ENCODE measurements at regions not wholly inside any gene's neighbourhood (a gene's known extent, or its start where the extent isn't known, plus 50 kb on each side); places are given as distances from the start of the nearest gene placed in this dataset.

- H3K27ac ChIP-seq, result no peak overlapping the region
- TF ChIP-seq CTCF (conservative IDR thresholded peaks at IDR 0.05), result no peak
Measured at GRCh38 chr2:215874418-215874817, 138.9 kb downstream of the MREG start.

- TF ChIP-seq CTCF (conservative IDR thresholded peaks at IDR 0.05), result no peak
- no peak overlapping the region for H3K27ac ChIP-seq
Measured at GRCh38 chr2:215870986-215871385, 142.4 kb downstream of the MREG start.

- H3K27ac ChIP-seq, result no peak overlapping the region
- TF ChIP-seq CTCF (conservative IDR thresholded peaks at IDR 0.05), result no peak
Measured at GRCh38 chr2:215870088-215870490, 143.3 kb downstream of the MREG start.

- H3K27ac ChIP-seq, result no peak overlapping the region
- no peak for TF ChIP-seq CTCF (conservative IDR thresholded peaks at IDR 0.05)
Measured at GRCh38 chr2:215868846-215869543, 144.4 kb downstream of the MREG start.

GRCh38 chr2:215866606-215867005, 146.7 kb downstream of the MREG start:
- TF ChIP-seq CTCF (conservative IDR thresholded peaks at IDR 0.05), result no peak
- H3K27ac ChIP-seq, result no peak overlapping the region

GRCh38 chr2:215863687-215864086, 149.7 kb downstream of the MREG start:
- H3K27ac ChIP-seq, result no peak overlapping the region
- TF ChIP-seq CTCF (conservative IDR thresholded peaks at IDR 0.05), result no peak

GRCh38 chr2:215862351-215862771, 151.0 kb downstream of the MREG start:
- no peak for TF ChIP-seq CTCF (conservative IDR thresholded peaks at IDR 0.05)
- no peak overlapping the region for H3K27ac ChIP-seq

All from VCaP (cell line).